GM19239 (cell line): ENCODE measurements at regions not wholly inside any gene's neighbourhood (a gene's known extent, or its start where the extent isn't known, plus 50 kb on each side); places are given as distances from the start of the nearest gene placed in this dataset.

ENCODE experiments used
- DNase-seq: peaks from one replicate; pipeline ENCODE4 v3.0.0; 2011; ENCODE audit warnings: low spot score; ENCODE audit not compliant: insufficient read length
- FAIRE-seq: peaks from 2 replicates; lab custom pipeline; 2011; peaks lifted over from hg19 to GRCh38; lab: Jason Lieb, UNC

DNA sequence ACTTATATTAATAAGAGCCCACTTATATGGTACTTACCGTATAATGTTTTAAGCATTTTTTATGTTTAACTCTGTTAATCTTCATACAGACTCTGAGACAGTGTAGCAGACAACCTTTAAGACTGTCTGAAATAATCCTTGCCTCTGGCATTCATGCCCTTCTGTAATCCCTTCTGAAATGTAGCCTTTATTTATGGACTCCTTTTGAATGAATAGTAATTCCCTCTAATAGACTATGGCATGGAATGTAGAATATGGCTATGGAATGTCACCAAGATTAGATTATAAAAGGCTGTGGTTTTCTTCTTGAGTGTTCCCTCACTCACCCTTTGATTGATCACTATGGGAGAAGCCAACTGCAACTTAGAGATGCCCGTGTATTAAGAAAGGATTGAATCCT is 439.4 kb downstream of the SH3GL2 start:
- FAIRE-seq (no peak), DNase-seq (no peak)

DNA sequence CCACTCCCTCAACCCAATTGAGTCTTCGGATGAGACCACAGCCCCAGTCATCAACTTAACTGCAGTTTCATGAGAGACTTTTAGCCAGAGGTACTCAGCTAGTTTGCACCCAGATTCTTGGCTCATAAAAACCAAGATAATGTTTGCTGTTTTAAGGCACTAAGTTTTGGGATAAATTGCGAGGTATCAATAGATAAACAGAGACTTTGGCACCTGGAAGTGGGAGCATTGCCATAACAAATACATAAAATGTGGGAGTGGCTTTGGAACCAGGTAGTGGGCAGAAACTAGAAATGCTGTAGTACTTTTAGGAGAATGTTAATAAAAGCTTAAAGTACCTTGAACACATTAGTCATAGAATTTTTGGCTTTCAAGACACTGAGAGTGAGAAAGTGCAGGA is 439.8 kb downstream of the SH3GL2 start:
- FAIRE-seq (no peak), DNase-seq (no peak)

DNA sequence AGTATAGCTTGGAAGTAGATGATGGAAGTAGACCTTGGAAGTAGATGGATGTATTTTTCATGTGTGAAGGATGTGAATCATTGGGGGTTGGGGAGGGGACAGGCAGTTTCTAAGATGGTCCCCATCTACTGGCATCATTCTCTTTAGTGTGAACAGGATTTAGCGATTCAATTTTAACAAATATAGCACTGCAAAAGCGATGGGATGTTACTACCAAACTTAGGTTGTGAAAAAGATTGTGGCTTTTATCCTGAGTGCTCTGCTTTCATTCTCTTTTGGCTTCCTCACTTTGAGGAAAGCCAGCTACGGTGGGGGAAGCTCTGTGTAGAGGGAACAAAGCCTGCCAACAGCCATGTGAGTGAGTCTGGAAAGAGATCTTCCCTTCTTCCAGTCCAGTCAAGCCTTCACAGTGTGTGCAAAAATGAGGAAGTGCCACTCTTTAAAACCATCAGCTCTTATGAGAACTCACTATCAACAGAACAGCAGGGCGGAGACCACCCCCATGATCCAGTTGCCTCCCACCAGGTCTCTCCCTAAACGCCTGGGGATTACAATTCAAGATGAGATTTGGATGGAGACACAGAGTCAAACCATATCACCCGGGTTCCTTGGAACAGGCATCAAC is 441.4 kb downstream of the SH3GL2 start:
- FAIRE-seq (no peak), DNase-seq (no peak)

- no peak for FAIRE-seq
- DNase-seq = no peak
Measured at GRCh38 chr9:18022642-18023041, 443.8 kb downstream of the SH3GL2 start.

GRCh38 chr9:18023332-18023731 is 444.5 kb downstream of the SH3GL2 start:
- FAIRE-seq (no peak), DNase-seq (no peak)

DNA sequence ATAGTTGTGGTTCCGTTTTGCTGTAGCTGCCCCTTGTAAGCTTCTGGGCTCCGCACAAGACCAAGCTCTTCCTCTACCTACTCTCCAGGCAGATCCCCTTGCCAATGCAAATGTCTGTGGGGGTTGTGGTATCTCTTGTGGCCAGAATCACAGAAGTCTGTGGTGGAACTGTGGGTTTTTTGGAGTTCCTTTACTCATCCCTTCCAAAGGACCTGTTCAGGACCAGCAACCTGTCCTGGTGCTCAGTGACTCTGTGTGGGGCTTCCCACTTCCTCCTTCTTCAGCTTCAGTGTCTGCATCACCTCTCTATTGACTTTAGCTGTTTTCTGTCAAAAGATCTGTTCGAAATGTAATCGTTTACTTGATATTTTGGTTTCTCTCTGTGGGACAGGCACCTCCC is 441.3 kb upstream of the ADAMTSL1 start:
- DNase-seq (no peak), FAIRE-seq (no peak)

GRCh38 chr9:18036422-18037187 is 437.3 kb upstream of the ADAMTSL1 start:
- DNase-seq (no peak), FAIRE-seq (no peak)

- FAIRE-seq (no peak), DNase-seq (no peak)
Measured at GRCh38 chr9:18037981-18038380, 436.0 kb upstream of the ADAMTSL1 start.

GRCh38 chr9:18040327-18040726 is 433.6 kb upstream of the ADAMTSL1 start:
- DNase-seq (no peak), FAIRE-seq (no peak)

GRCh38 chr9:18043978-18044377 is 430.0 kb upstream of the ADAMTSL1 start:
- FAIRE-seq (no peak), DNase-seq (no peak)

- DNase-seq (no peak), FAIRE-seq (no peak)
Measured at GRCh38 chr9:18045326-18045725, 428.6 kb upstream of the ADAMTSL1 start.

GRCh38 chr9:18046068-18046467 is 427.9 kb upstream of the ADAMTSL1 start:
- FAIRE-seq = no peak
- no peak for DNase-seq

DNA sequence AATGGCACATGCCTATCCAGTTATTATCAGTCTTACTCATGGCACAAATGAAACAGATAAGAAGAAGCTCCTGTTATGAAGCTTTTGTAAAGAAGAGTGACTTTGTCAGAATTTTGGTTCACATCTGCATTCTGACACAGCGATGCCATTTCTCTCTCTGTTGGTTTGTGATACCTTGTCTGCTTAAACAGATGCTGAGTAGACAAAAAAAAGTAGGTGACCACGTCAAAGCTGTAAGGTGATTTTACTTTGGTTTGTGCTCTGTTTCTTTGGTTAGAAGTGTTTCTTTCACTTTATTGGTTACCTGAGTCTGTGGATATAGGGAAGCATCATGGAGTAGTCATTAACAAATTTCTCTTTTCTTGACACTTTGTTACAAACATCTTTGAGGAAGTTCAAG is 422.3 kb upstream of the ADAMTSL1 start:
- DNase-seq (no peak), FAIRE-seq (no peak)

- no peak for FAIRE-seq
- no peak for DNase-seq
Measured at GRCh38 chr9:18052060-18052459, 421.9 kb upstream of the ADAMTSL1 start.

DNA sequence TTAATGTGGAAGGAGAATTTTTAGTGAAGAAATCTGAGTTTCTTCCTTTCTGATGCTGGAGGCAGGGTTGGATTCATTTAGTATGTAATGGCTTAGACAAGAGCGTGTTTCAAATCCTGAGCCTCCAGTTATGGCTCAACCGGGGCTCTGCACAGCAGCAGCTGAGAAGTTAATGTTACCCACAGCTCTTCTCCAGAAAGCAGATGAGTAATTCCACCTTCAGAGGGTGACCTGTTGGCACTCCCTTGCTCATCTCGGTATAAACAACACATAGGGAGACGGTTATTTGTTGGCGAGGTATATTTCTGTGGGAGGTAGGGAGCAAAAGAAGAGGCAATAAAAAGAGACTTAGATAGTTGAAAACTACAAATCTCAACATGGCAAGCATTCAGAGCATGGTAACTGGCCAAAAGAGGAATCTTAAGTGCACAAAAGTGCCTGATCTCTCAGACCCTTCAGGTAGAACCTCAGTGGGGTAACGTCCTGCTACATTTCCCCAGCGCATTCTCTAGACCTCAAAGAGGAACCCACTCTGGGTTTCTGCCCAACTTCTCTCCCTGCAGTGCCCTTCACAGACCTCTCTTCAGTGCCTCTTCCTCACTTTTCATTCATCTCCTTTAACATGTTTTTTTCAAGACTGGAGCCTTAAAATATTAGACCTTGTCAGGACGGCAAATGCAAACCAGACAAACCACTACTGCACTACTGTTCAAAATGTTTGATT is 417.5 kb upstream of the ADAMTSL1 start:
- DNase-seq (no peak), FAIRE-seq (no peak)

DNA sequence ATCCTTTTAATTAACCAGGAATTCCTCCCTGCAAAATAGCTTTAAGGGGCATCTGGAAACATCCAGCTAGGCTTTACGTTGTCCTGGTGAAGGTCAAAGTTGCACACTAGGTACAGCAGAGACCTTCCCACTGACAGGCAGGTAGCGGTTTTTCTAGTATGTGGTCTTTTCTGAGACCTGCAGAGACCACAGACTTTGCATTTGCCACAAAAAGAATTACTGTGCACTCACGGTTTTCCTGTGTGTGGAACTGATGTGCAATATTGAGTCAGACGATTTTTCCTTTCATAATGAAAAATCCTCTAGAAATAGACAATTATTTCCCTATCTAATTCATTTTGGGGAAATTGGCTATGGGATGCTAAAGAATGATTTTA is 417.0 kb upstream of the ADAMTSL1 start:
- peak; percentile 10 for DNase-seq
- peak; percentile 33 for FAIRE-seq

GRCh38 chr9:18058564-18059442 is 415.1 kb upstream of the ADAMTSL1 start:
- FAIRE-seq (no peak), DNase-seq (no peak)

DNA sequence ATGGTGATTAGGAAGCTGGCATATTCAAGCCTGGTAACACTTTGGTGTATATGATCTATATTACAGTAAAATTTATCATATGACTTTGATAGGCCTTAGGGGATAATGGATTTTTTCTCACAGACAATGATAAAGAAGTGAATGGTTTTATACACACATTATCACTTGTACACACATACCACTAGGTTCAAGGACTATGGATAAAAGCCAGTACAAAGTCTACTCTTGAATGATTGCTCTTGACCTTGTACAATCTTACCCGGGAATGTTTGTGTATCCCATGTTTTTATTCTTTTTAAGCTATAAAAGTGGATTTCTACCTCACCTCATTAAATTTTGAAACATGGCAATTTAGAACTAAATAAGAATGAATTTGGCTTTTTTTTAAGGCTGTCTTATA is 414.5 kb upstream of the ADAMTSL1 start:
- DNase-seq (no peak), FAIRE-seq (no peak)

DNA sequence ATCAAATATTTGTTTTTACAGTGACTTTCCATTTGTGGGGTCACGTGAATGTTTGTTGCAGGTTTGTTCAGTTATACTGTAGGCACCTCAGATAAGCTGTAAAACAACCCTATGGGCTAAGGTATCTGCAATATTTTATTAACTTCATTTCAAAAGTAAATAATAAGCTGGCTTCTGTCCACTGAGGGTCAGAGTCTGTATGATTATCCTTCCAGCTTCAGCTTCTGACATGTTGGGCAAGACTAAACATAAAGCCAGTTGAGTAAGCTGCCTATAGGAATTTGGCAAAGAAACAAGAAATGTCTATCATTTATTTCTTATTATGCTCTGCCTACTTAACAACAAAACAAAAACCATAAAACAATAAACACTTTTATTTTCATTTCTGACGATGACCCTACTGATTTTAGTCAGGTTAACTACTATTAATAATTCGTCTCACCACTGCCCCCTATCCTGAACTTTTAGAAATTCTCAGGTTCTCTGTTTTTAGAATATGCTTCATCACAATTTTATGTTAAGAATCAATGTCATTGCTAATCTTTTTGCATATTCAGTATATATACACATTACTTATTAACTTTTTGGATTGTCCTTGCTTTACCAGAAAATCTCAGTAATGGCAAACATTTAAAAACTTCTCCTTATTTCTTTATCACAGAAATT is 413.6 kb upstream of the ADAMTSL1 start:
- DNase-seq (no peak), FAIRE-seq (no peak)

DNA sequence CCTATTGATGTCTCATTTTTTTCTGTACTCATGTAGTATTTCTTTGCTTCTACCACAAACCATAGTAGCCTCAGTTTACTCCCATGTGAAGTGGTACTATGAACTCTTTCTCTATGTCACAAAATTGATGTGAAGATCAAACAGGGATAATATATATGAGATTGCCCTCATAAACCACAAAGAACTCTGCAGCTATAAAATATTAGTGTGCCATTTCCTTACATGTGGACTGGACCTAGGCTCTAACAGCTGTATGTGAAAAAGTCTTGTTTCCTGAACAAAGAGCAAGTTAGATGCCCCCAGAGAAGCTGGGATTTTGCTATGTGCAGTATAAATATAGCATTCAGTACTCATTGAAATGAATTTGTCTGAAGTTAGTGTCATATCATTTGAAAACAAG is 412.6 kb upstream of the ADAMTSL1 start:
- FAIRE-seq (no peak), DNase-seq (no peak)
